ENCODE measurements at regions not wholly inside any gene's neighbourhood (a gene's known extent, or its start where the extent isn't known, plus 50 kb on each side); places are given as distances from the start of the nearest gene placed in this dataset.

- TF ChIP-seq POLR2AphosphoS5 (IDR thresholded peaks at IDR 0.05; ENCODE audit: low read depth, low read length) (no peak), SIN3A (IDR thresholded peaks at IDR 0.05; ENCODE audit: borderline replicate concordance, insufficient read depth, low read length) (no peak), TAF1 (IDR thresholded peaks at IDR 0.05; ENCODE audit: borderline replicate concordance, insufficient read depth, low read length) (no peak), FOXP2 (optimal IDR thresholded peaks at IDR 0.05; ENCODE audit: borderline replicate concordance, extremely low read depth, extremely low read length, insufficient read depth) (no peak)
- TF ChIP-seq, protein P1, sequence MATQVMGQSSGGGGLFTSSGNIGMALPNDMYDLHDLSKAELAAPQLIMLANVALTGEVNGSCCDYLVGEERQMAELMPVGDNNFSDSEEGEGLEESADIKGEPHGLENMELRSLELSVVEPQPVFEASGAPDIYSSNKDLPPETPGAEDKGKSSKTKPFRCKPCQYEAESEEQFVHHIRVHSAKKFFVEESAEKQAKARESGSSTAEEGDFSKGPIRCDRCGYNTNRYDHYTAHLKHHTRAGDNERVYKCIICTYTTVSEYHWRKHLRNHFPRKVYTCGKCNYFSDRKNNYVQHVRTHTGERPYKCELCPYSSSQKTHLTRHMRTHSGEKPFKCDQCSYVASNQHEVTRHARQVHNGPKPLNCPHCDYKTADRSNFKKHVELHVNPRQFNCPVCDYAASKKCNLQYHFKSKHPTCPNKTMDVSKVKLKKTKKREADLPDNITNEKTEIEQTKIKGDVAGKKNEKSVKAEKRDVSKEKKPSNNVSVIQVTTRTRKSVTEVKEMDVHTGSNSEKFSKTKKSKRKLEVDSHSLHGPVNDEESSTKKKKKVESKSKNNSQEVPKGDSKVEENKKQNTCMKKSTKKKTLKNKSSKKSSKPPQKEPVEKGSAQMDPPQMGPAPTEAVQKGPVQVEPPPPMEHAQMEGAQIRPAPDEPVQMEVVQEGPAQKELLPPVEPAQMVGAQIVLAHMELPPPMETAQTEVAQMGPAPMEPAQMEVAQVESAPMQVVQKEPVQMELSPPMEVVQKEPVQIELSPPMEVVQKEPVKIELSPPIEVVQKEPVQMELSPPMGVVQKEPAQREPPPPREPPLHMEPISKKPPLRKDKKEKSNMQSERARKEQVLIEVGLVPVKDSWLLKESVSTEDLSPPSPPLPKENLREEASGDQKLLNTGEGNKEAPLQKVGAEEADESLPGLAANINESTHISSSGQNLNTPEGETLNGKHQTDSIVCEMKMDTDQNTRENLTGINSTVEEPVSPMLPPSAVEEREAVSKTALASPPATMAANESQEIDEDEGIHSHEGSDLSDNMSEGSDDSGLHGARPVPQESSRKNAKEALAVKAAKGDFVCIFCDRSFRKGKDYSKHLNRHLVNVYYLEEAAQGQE (IDR thresholded peaks at IDR 0.05; ENCODE audit: insufficient read depth in 1 of 2, low read depth in 2 of 2, low read length in 2 of 2), result no peak
These were observed 160.8 kb downstream of the FOXL1 start for GRCh38 chr16:86739178-86739577.
